H1 (cell line): ENCODE measurements at regions not wholly inside any gene's neighbourhood (a gene's known extent, or its start where the extent isn't known, plus 50 kb on each side); places are given as distances from the start of the nearest gene placed in this dataset.

Source experiments
- BCL11A ChIP-seq, 2 experiments: IDR thresholded peaks; one replicate each; pipeline ENCODE4 v1.6.1; 2011; ENCODE audit warnings: low read depth in 2 of 2, low read length in 2 of 2, mild to moderate bottlenecking in 2 of 2
- CHD1 ChIP-seq: IDR thresholded peaks from 2 replicates; pipeline ENCODE4 v1.6.1; 2012; ENCODE audit warnings: low read depth, low read length, improper control_type of control experiment
- CHD2 ChIP-seq: IDR thresholded peaks from 2 replicates; pipeline ENCODE4 v1.6.1; 2012; ENCODE audit warnings: low read length, improper control_type of control experiment
- EZH2 ChIP-seq: fragments of 200-600 bp; sonication (generic); IDR thresholded peaks from 2 replicates; pipeline ENCODE4 v1.7.1; 2012; ENCODE audit warnings: low read depth, mild to moderate bottlenecking, moderate library complexity, low read length, inconsistent platforms; ENCODE audit not compliant: severe bottlenecking
- FOSL1 ChIP-seq: IDR thresholded peaks from 2 replicates; pipeline ENCODE4 v1.6.1; 2011; ENCODE audit warnings: mild to moderate bottlenecking, low read depth, low read length, moderate library complexity; ENCODE audit not compliant: insufficient read depth
- JUN ChIP-seq: IDR thresholded peaks from 2 replicates; pipeline ENCODE4 v1.6.1; 2011; ENCODE audit warnings: low read depth, mild to moderate bottlenecking, improper control_type of control experiment, low read length
- POLR2A ChIP-seq, 2 experiments: IDR thresholded peaks; 1 replicate in 1 of 2; 2 replicates in 1 of 2; pipeline ENCODE4 v1.6.1; 2011; ENCODE audit warnings: low read depth in 2 of 2, low read length in 2 of 2, mild to moderate bottlenecking in 2 of 2; ENCODE audit errors: control extremely low read depth in 1 of 2
- POLR2AphosphoS5 ChIP-seq: IDR thresholded peaks from 2 replicates; pipeline ENCODE4 v1.6.1; 2011; ENCODE audit warnings: low read depth, low read length
- SAP30 ChIP-seq: fragments of 300-600 bp; sonication (generic); IDR thresholded peaks from 2 replicates; pipeline ENCODE4 v1.7.1; 2012; ENCODE audit warnings: low read length, moderate library complexity, mild to moderate bottlenecking, inconsistent platforms; ENCODE audit not compliant: insufficient read depth, insufficient replicate concordance
- SP2 ChIP-seq: IDR thresholded peaks from 2 replicates; pipeline ENCODE4 v1.6.1; 2012; ENCODE audit warnings: mild to moderate bottlenecking, low read length, inconsistent platforms
- SUZ12 ChIP-seq: fragments of 200-600 bp; sonication (generic); IDR thresholded peaks from 2 replicates; pipeline ENCODE4 v1.6.1; 2012; ENCODE audit warnings: mild to moderate bottlenecking, inconsistent platforms, low read length, moderate library complexity, mixed read lengths
- ZNF274 ChIP-seq: IDR thresholded peaks from 2 replicates; pipeline ENCODE4 v1.7.0; 2012; ENCODE audit warnings: low read length, borderline replicate concordance; ENCODE audit errors: extremely low read depth
- TF ChIP-seq, protein P1 (sequence below): fragments of 300-600 bp; sonication (generic); IDR thresholded peaks from 2 replicates; pipeline ENCODE4 v1.7.1; 2012; ENCODE audit warnings: low read length, moderate library complexity, mild to moderate bottlenecking, inconsistent platforms; ENCODE audit not compliant: insufficient replicate concordance
- TF ChIP-seq, protein P2 (sequence below): IDR thresholded peaks from 2 replicates; pipeline ENCODE4 v1.6.1; 2012; ENCODE audit warnings: inconsistent platforms

DNA sequence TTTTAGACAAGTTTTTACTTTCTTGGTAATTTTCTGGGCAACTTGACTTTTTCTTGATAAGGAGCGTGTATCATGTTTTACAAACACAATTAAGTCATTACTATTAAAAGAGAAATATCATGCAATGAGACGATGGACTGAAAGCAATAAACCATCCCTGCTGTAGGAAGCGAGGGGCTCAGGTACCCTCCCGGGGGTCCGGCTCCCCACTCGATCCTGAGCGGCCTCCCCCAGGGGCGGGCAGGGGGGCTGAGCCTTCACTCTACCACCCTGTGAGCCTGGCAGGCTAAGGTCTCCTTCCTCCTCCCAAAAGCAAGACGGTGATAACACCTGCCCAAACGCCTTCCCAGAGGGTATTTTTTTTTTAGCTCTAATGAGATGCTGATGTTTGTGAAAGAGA, 51.8 kb upstream of the ADGRA1 start:
- TF ChIP-seq, protein P1, sequence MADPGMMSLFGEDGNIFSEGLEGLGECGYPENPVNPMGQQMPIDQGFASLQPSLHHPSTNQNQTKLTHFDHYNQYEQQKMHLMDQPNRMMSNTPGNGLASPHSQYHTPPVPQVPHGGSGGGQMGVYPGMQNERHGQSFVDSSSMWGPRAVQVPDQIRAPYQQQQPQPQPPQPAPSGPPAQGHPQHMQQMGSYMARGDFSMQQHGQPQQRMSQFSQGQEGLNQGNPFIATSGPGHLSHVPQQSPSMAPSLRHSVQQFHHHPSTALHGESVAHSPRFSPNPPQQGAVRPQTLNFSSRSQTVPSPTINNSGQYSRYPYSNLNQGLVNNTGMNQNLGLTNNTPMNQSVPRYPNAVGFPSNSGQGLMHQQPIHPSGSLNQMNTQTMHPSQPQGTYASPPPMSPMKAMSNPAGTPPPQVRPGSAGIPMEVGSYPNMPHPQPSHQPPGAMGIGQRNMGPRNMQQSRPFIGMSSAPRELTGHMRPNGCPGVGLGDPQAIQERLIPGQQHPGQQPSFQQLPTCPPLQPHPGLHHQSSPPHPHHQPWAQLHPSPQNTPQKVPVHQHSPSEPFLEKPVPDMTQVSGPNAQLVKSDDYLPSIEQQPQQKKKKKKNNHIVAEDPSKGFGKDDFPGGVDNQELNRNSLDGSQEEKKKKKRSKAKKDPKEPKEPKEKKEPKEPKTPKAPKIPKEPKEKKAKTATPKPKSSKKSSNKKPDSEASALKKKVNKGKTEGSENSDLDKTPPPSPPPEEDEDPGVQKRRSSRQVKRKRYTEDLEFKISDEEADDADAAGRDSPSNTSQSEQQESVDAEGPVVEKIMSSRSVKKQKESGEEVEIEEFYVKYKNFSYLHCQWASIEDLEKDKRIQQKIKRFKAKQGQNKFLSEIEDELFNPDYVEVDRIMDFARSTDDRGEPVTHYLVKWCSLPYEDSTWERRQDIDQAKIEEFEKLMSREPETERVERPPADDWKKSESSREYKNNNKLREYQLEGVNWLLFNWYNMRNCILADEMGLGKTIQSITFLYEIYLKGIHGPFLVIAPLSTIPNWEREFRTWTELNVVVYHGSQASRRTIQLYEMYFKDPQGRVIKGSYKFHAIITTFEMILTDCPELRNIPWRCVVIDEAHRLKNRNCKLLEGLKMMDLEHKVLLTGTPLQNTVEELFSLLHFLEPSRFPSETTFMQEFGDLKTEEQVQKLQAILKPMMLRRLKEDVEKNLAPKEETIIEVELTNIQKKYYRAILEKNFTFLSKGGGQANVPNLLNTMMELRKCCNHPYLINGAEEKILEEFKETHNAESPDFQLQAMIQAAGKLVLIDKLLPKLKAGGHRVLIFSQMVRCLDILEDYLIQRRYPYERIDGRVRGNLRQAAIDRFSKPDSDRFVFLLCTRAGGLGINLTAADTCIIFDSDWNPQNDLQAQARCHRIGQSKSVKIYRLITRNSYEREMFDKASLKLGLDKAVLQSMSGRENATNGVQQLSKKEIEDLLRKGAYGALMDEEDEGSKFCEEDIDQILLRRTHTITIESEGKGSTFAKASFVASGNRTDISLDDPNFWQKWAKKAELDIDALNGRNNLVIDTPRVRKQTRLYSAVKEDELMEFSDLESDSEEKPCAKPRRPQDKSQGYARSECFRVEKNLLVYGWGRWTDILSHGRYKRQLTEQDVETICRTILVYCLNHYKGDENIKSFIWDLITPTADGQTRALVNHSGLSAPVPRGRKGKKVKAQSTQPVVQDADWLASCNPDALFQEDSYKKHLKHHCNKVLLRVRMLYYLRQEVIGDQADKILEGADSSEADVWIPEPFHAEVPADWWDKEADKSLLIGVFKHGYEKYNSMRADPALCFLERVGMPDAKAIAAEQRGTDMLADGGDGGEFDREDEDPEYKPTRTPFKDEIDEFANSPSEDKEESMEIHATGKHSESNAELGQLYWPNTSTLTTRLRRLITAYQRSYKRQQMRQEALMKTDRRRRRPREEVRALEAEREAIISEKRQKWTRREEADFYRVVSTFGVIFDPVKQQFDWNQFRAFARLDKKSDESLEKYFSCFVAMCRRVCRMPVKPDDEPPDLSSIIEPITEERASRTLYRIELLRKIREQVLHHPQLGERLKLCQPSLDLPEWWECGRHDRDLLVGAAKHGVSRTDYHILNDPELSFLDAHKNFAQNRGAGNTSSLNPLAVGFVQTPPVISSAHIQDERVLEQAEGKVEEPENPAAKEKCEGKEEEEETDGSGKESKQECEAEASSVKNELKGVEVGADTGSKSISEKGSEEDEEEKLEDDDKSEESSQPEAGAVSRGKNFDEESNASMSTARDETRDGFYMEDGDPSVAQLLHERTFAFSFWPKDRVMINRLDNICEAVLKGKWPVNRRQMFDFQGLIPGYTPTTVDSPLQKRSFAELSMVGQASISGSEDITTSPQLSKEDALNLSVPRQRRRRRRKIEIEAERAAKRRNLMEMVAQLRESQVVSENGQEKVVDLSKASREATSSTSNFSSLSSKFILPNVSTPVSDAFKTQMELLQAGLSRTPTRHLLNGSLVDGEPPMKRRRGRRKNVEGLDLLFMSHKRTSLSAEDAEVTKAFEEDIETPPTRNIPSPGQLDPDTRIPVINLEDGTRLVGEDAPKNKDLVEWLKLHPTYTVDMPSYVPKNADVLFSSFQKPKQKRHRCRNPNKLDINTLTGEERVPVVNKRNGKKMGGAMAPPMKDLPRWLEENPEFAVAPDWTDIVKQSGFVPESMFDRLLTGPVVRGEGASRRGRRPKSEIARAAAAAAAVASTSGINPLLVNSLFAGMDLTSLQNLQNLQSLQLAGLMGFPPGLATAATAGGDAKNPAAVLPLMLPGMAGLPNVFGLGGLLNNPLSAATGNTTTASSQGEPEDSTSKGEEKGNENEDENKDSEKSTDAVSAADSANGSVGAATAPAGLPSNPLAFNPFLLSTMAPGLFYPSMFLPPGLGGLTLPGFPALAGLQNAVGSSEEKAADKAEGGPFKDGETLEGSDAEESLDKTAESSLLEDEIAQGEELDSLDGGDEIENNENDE: no peak
- TF ChIP-seq EZH2 (no peak), POLR2A (IDR thresholded peaks at IDR 0.05; ENCODE audit: control extremely low read depth in 1 of 2, low read depth in 2 of 2, low read length in 2 of 2) (no peak), JUN (no peak), BCL11A (IDR thresholded peaks at IDR 0.05; ENCODE audit: low read depth in 2 of 2, low read length in 2 of 2) (no peak), SP2 (no peak), SUZ12 (no peak), FOSL1 (no peak), CHD2 (no peak), CHD1 (no peak), SAP30 (no peak), ZNF274 (no peak), POLR2AphosphoS5 (no peak)
- TF ChIP-seq, protein P2, sequence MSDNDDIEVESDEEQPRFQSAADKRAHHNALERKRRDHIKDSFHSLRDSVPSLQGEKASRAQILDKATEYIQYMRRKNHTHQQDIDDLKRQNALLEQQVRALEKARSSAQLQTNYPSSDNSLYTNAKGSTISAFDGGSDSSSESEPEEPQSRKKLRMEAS: no peak
